NCI-H146 treated with DMSO at 0.1 percent for 48 hours (cell line): ENCODE measurements at regions not wholly inside any gene's neighbourhood (a gene's known extent, or its start where the extent isn't known, plus 50 kb on each side); places are given as distances from the start of the nearest gene placed in this dataset.
A peak's percentile ranks its signal among the peaks of the same experiment; 100 is the strongest.
"Not testable (repeated sequence)": the region's sequence is repeated elsewhere in the genome, so short reads cannot be mapped to it uniquely, and the experiment has no call there.

Experiments used
- DNase-seq: peaks from one replicate; lab custom pipeline; 2025; ENCODE audit not compliant: unreplicated experiment; lab: John Stamatoyannopoulos, UW

GRCh38 chr22:34804091-34804490, 261.9 kb upstream of the ISX start:
- DNase-seq, result no peak

GRCh38 chr22:34804604-34805003, 261.4 kb upstream of the ISX start:
- peak; percentile 16 for DNase-seq

GRCh38 chr22:34805771-34806170, 260.2 kb upstream of the ISX start:
- DNase-seq, result no peak

- no peak for DNase-seq
Observed at GRCh38 chr22:34808618-34809017, 257.3 kb upstream of the ISX start.

- DNase-seq, result no peak
Observed at GRCh38 chr22:34812631-34813030, 253.3 kb upstream of the ISX start.

- DNase-seq, result no peak
Observed at GRCh38 chr22:34814260-34815025, 251.5 kb upstream of the ISX start.

- no peak for DNase-seq
Observed at GRCh38 chr22:34829485-34829884, 236.5 kb upstream of the ISX start.

- no peak for DNase-seq
Observed at GRCh38 chr22:34834059-34834458, 231.9 kb upstream of the ISX start.

- DNase-seq, result not testable (repeated sequence)
Observed at GRCh38 chr22:34834541-34834940, 231.4 kb upstream of the ISX start.

- DNase-seq, result no peak
Observed at GRCh38 chr22:34841331-34841771, 224.6 kb upstream of the ISX start.

GRCh38 chr22:34841911-34842310, 224.0 kb upstream of the ISX start:
- DNase-seq, result no peak

- no peak for DNase-seq
Observed at GRCh38 chr22:34842630-34843029, 223.3 kb upstream of the ISX start.

GRCh38 chr22:34843743-34844142, 222.2 kb upstream of the ISX start:
- not testable (repeated sequence) for DNase-seq

GRCh38 chr22:34845391-34845790, 220.6 kb upstream of the ISX start:
- no peak for DNase-seq

- DNase-seq, result no peak
Observed at GRCh38 chr22:34847072-34847471, 218.9 kb upstream of the ISX start.

- DNase-seq, result no peak
Observed at GRCh38 chr22:34849965-34850364, 216.0 kb upstream of the ISX start.

GRCh38 chr22:34851918-34852662, 213.9 kb upstream of the ISX start:
- no peak for DNase-seq

- no peak for DNase-seq
Observed at GRCh38 chr22:34855471-34855870, 210.5 kb upstream of the ISX start.

GRCh38 chr22:34858066-34858465, 207.9 kb upstream of the ISX start:
- DNase-seq, result no peak

GRCh38 chr22:34861787-34862186, 204.2 kb upstream of the ISX start:
- DNase-seq, result no peak

- DNase-seq, result no peak
Observed at GRCh38 chr22:34866081-34866480, 199.9 kb upstream of the ISX start.

- DNase-seq, result no peak
Observed at GRCh38 chr22:34866495-34867131, 199.3 kb upstream of the ISX start.
